ENCODE measurements at regions not wholly inside any gene's neighbourhood (a gene's known extent, or its start where the extent isn't known, plus 50 kb on each side); places are given as distances from the start of the nearest gene placed in this dataset.

- peaks cover 12% of the 10 kb centered on the region for H3K4me1 ChIP-seq (ENCODE audit: control insufficient read depth, low read depth, low read length)
- H3K9ac ChIP-seq (ENCODE audit: low read length) = peak overlapping the region; percentile 13
- H3K27ac ChIP-seq (ENCODE audit: low read length) = no peak overlapping the region
- no peaks in the 10 kb centered on the region for H3K27me3 ChIP-seq (ENCODE audit: control insufficient read depth, insufficient read depth, low read length)
- no peaks in the 10 kb centered on the region for H3K36me3 ChIP-seq (ENCODE audit: control insufficient read depth, low read depth, low read length)
- H3K9me3 ChIP-seq (ENCODE audit: control insufficient read depth, low read depth, low read length) = no peaks in the 10 kb centered on the region
- peak overlapping the region; percentile 38 for H3K4me3 ChIP-seq (ENCODE audit: low read length)
Measured at GRCh38 chr2:158745067-158745865, 49.9 kb upstream of the DAPL1 start.
